Endothelial cell of umbilical vein (primary cell): ENCODE measurements at regions not wholly inside any gene's neighbourhood (a gene's known extent, or its start where the extent isn't known, plus 50 kb on each side); places are given as distances from the start of the nearest gene placed in this dataset.

Experiments
- CTCF ChIP-seq, 2 donors: IDR thresholded peaks; 1 replicate in 1 of 2; 2 replicates in 1 of 2; pipeline ENCODE4 v1.5.1; 2011; ENCODE audit warnings: low read length in 2 of 2, mild to moderate bottlenecking in 2 of 2, moderate library complexity in 2 of 2, control low read depth in 1 of 2, inconsistent platforms in 1 of 2, low read depth in 1 of 2; ENCODE audit not compliant: insufficient read depth in 1 of 2; ENCODE audit errors: extremely low read depth in 1 of 2
- POLR2A ChIP-seq: IDR thresholded peaks from 2 replicates; pipeline ENCODE4 v1.6.1; 2012; ENCODE audit warnings: low read depth, mild to moderate bottlenecking, control low read depth, low read length
- TF ChIP-seq, protein P1 (sequence below): IDR thresholded peaks from 2 replicates; pipeline ENCODE4 v1.6.1; 2011; ENCODE audit not compliant: insufficient read depth, insufficient read length

GRCh38 chr2:45330637-45331409 is 280.2 kb downstream of the SRBD1 start:
- TF ChIP-seq CTCF (IDR thresholded peaks at IDR 0.05; ENCODE audit: extremely low read depth in 1 of 2, insufficient read depth in 1 of 2, low read depth in 1 of 2, low read length in 2 of 2): no peak
- TF ChIP-seq POLR2A: no peak
- TF ChIP-seq, protein P1, sequence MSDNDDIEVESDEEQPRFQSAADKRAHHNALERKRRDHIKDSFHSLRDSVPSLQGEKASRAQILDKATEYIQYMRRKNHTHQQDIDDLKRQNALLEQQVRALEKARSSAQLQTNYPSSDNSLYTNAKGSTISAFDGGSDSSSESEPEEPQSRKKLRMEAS: no peak
